GM12864 (cell line): ENCODE measurements at regions not wholly inside any gene's neighbourhood (a gene's known extent, or its start where the extent isn't known, plus 50 kb on each side); places are given as distances from the start of the nearest gene placed in this dataset.

Experiments used
- DNase-seq: peaks from one replicate; pipeline ENCODE4 v3.0.0-alpha.2; 2011; ENCODE audit warnings: low read depth
- H3K4me3 ChIP-seq: 2 replicates; pipeline ENCODE4 v1.5.1; 2011; ENCODE audit warnings: mild to moderate bottlenecking, low read depth, low read length, control low read depth
- CTCF ChIP-seq: IDR thresholded peaks from 2 replicates; pipeline ENCODE4 v1.5.1; 2011; ENCODE audit warnings: low read depth, mild to moderate bottlenecking, moderate library complexity, low read length, control low read depth, inconsistent platforms; ENCODE audit errors: missing control alignments

GRCh38 chr5:8156706-8157105 is 287.8 kb downstream of the MTRR start:
- DNase-seq, result no peak
- no peak for TF ChIP-seq CTCF

GRCh38 chr5:8157320-8157822 is 288.4 kb downstream of the MTRR start:
- TF ChIP-seq CTCF, result no peak
- no peak for DNase-seq

More at GRCh38 chr5:8156706-8157105, 287.8 kb downstream of the MTRR start:
- no peak overlapping the region for H3K4me3 ChIP-seq

GRCh38 chr5:8176101-8176693 is 307.2 kb downstream of the MTRR start:
- DNase-seq, result no peak
- TF ChIP-seq CTCF, result no peak

More at GRCh38 chr5:8157320-8157822, 288.4 kb downstream of the MTRR start:
- H3K4me3 ChIP-seq, result no peak overlapping the region

GRCh38 chr5:8184455-8185063 is 315.6 kb downstream of the MTRR start:
- H3K4me3 ChIP-seq, result no peak overlapping the region
- TF ChIP-seq CTCF, result peak; percentile 99
- DNase-seq, result peak; percentile 4

More at GRCh38 chr5:8176101-8176693, 307.2 kb downstream of the MTRR start:
- H3K4me3 ChIP-seq, result no peak overlapping the region

DNA sequence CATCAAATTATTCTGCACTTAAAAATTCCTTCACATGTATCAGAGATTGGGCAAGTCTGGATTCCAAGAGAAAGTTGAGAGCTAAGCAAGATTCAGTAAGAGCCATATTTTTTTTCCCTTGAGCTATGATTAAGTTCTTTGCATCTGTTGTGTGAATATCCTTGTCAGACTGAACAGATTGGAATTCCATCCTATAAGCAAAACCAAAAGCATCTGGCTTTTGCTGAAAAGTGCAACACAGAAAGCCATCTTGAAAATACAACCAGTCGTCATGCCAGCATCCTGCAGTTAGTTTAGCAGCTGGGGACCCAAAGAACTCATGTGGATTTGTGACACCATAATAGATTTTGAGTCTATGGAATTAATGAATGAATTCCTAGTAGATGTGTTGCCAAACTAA is 316.9 kb downstream of the MTRR start:
- no peak for DNase-seq
- no peak overlapping the region for H3K4me3 ChIP-seq
- no peak for TF ChIP-seq CTCF

- no peak for DNase-seq
- TF ChIP-seq CTCF, result no peak
- H3K4me3 ChIP-seq, result no peak overlapping the region
Observed at GRCh38 chr5:8188874-8189565, 320.1 kb downstream of the MTRR start.

- TF ChIP-seq CTCF, result no peak
- no peak for DNase-seq
- no peak overlapping the region for H3K4me3 ChIP-seq
Observed at GRCh38 chr5:8192840-8193239, 323.9 kb downstream of the MTRR start.
